HEK293T (cell line): ENCODE measurements at regions not wholly inside any gene's neighbourhood (a gene's known extent, or its start where the extent isn't known, plus 50 kb on each side); places are given as distances from the start of the nearest gene placed in this dataset.
"Not testable (repeated sequence)": the region's sequence is repeated elsewhere in the genome, so short reads cannot be mapped to it uniquely, and the experiment has no call there.

Source experiments
- BHLHE40 ChIP-seq: fragments of 450-650 bp; IDR thresholded peaks from 2 replicates; pipeline ENCODE4 v1.6.1; 2016; ENCODE audit warnings: mild to moderate bottlenecking, moderate library complexity, borderline replicate concordance
- L3MBTL2 ChIP-seq: fragments of 450-650 bp; conservative IDR thresholded peaks from 2 replicates; pipeline ENCODE4 v1.6.1; 2016; ENCODE audit warnings: mild to moderate bottlenecking

GRCh38 chr10:38238479-38238878 lies 144.3 kb downstream of the ZNF37A start:
- TF ChIP-seq L3MBTL2, BHLHE40: not testable (repeated sequence)
